CD4-positive, CD25-positive, alpha-beta regulatory T cell (primary cell): ENCODE measurements at regions not wholly inside any gene's neighbourhood (a gene's known extent, or its start where the extent isn't known, plus 50 kb on each side); places are given as distances from the start of the nearest gene placed in this dataset.

Source experiments
- ATAC-seq, 2 donors: fragments of 150-1000 bp; cut with Tn5 transposase; one replicate each; pipeline ENCODE4 v1.10.0; 2021; ENCODE audit warnings: low read depth in 2 of 2, moderate number of reproducible peaks in 2 of 2, moderate library complexity in 1 of 2
- DNase-seq, 3 donors: peaks; one replicate each; pipeline versions ENCODE4 v3.0.0 to v3.0.0-alpha.2; 2012 to 2022; ENCODE audit warnings: mixed read lengths in 1 of 3
- H3K27ac ChIP-seq: one replicate; pipeline ENCODE4 v1.7.0; 2013; ENCODE audit warnings: mild to moderate bottlenecking, low read length; ENCODE audit not compliant: insufficient read depth, poor library complexity, severe bottlenecking
- H3K27me3 ChIP-seq: one replicate; pipeline ENCODE4 v1.7.0; 2013; ENCODE audit warnings: low read length; ENCODE audit not compliant: control insufficient read depth, insufficient read depth
- H3K36me3 ChIP-seq: one replicate; pipeline ENCODE4 v1.7.0; 2013; ENCODE audit warnings: mild to moderate bottlenecking, low read length, moderate library complexity; ENCODE audit not compliant: control insufficient read depth, insufficient read depth
- H3K4me1 ChIP-seq: 2 replicates; pipeline ENCODE4 v1.7.0; 2013; ENCODE audit warnings: mild to moderate bottlenecking, low read length; ENCODE audit not compliant: insufficient read depth, control insufficient read depth, poor library complexity, severe bottlenecking
- H3K4me3 ChIP-seq: one replicate; pipeline ENCODE4 v1.7.0; 2013; ENCODE audit warnings: low read depth, mild to moderate bottlenecking, low read length, moderate library complexity
- H3K9me3 ChIP-seq, 2 experiments: 1 replicate in 1 of 2; 2 replicates in 1 of 2; pipeline ENCODE4 v1.7.0; 2013; ENCODE audit warnings: low read length in 2 of 2, mild to moderate bottlenecking in 1 of 2, moderate library complexity in 1 of 2; ENCODE audit not compliant: control insufficient read depth in 2 of 2
- H3K27ac Mint-ChIP-seq, 3 donors: one replicate each; pipeline ENCODE4 v1.8.0; 2020 to 2022; ENCODE audit warnings: mild to moderate bottlenecking in 3 of 3, mixed read lengths in 3 of 3, moderate library complexity in 2 of 3
- H3K27me3 Mint-ChIP-seq: one replicate; pipeline ENCODE4 v1.8.0; 2022; ENCODE audit warnings: mild to moderate bottlenecking, mixed read lengths
- H3K36me3 Mint-ChIP-seq: one replicate; pipeline ENCODE4 v1.8.0; 2020; ENCODE audit warnings: mixed read lengths
- H3K4me1 Mint-ChIP-seq, 4 donors: one replicate each; pipeline ENCODE4 v1.8.0; 2020 to 2022; ENCODE audit warnings: mixed read lengths in 4 of 4, mild to moderate bottlenecking in 1 of 4
- H3K4me3 Mint-ChIP-seq, 4 donors: one replicate each; pipeline ENCODE4 v1.8.0; 2020 to 2022; ENCODE audit warnings: mild to moderate bottlenecking in 4 of 4, mixed read lengths in 4 of 4, moderate library complexity in 3 of 4
- H3K9me3 Mint-ChIP-seq, 7 donors: one replicate each; pipeline ENCODE4 v1.8.0; 2020 to 2022; ENCODE audit warnings: mixed read lengths in 7 of 7, mild to moderate bottlenecking in 3 of 7, moderate library complexity in 2 of 7

- H3K27me3 Mint-ChIP-seq = no peaks in the 10 kb centered on the region
- Histone ChIP-seq H3K27ac (no peak overlapping the region), H3K36me3 (no peaks in the 10 kb centered on the region), H3K4me1 (no peaks in the 10 kb centered on the region), H3K9me3 (no peaks in the 10 kb centered on the region), H3K4me3 (no peak overlapping the region), H3K27me3 (no peaks in the 10 kb centered on the region)
- H3K36me3 Mint-ChIP-seq = no peaks in the 10 kb centered on the region
- DNase-seq (no peak), ATAC-seq (no peak)
- no peak overlapping the region for H3K27ac Mint-ChIP-seq
- no peak overlapping the region for H3K4me3 Mint-ChIP-seq
- H3K9me3 Mint-ChIP-seq = peaks cover 0 to 6% (median 0%) of the 10 kb centered on the region in 7 donors
- no peaks in the 10 kb centered on the region for H3K4me1 Mint-ChIP-seq
These were observed 344.1 kb upstream of the SOX5 start for GRCh38 chr12:24293549-24293948.

GRCh38 chr12:24287963-24288362, 338.5 kb upstream of the SOX5 start:
- Mint-ChIP-seq H3K27ac (no peak overlapping the region), H3K27me3 (peaks cover 4% of the 10 kb centered on the region), H3K4me3 (no peak overlapping the region), H3K4me1 (no peaks in the 10 kb centered on the region), H3K36me3 (no peaks in the 10 kb centered on the region), H3K9me3 (peaks cover 0 to 9% (median 0%) of the 10 kb centered on the region in 7 donors)
- Histone ChIP-seq H3K4me3 (no peak overlapping the region), H3K27ac (no peak overlapping the region), H3K27me3 (no peaks in the 10 kb centered on the region), H3K36me3 (no peaks in the 10 kb centered on the region), H3K9me3 (no peaks in the 10 kb centered on the region), H3K4me1 (no peaks in the 10 kb centered on the region)
- ATAC-seq = no peak
- no peak for DNase-seq

- Histone ChIP-seq H3K9me3 (no peaks in the 10 kb centered on the region), H3K36me3 (no peaks in the 10 kb centered on the region), H3K4me1 (no peaks in the 10 kb centered on the region), H3K27ac (no peak overlapping the region), H3K4me3 (no peak overlapping the region), H3K27me3 (no peaks in the 10 kb centered on the region)
- Mint-ChIP-seq H3K9me3 (peaks cover 0 to 6% (median 0%) of the 10 kb centered on the region in 7 donors), H3K27ac (no peak overlapping the region), H3K4me1 (no peaks in the 10 kb centered on the region), H3K36me3 (no peaks in the 10 kb centered on the region), H3K4me3 (no peak overlapping the region), H3K27me3 (peaks cover 4% of the 10 kb centered on the region)
- no peak for ATAC-seq
- no peak for DNase-seq
These were observed 336.0 kb upstream of the SOX5 start for GRCh38 chr12:24285448-24285847.

- Mint-ChIP-seq H3K4me3 (no peak overlapping the region), H3K27ac (no peak overlapping the region), H3K27me3 (peaks cover 4% of the 10 kb centered on the region), H3K36me3 (no peaks in the 10 kb centered on the region), H3K9me3 (peaks cover 0 to 4% (median 0%) of the 10 kb centered on the region in 7 donors), H3K4me1 (no peaks in the 10 kb centered on the region)
- ATAC-seq = no peak
- Histone ChIP-seq H3K27ac (no peak overlapping the region), H3K36me3 (no peaks in the 10 kb centered on the region), H3K4me1 (no peaks in the 10 kb centered on the region), H3K9me3 (no peaks in the 10 kb centered on the region), H3K27me3 (no peaks in the 10 kb centered on the region), H3K4me3 (no peak overlapping the region)
- no peak for DNase-seq
These were observed 331.9 kb upstream of the SOX5 start for GRCh38 chr12:24281341-24281740.

- no peaks in the 10 kb centered on the region for H3K4me1 Mint-ChIP-seq
- H3K27ac Mint-ChIP-seq = no peak overlapping the region
- Histone ChIP-seq H3K27me3 (no peaks in the 10 kb centered on the region), H3K4me3 (no peak overlapping the region), H3K4me1 (no peaks in the 10 kb centered on the region), H3K27ac (no peak overlapping the region), H3K36me3 (no peaks in the 10 kb centered on the region), H3K9me3 (no peaks in the 10 kb centered on the region)
- ATAC-seq (no peak), DNase-seq (no peak)
- peaks cover 0 to 4% (median 0%) of the 10 kb centered on the region in 7 donors for H3K9me3 Mint-ChIP-seq
- peaks cover 4% of the 10 kb centered on the region for H3K27me3 Mint-ChIP-seq
- no peaks in the 10 kb centered on the region for H3K36me3 Mint-ChIP-seq
- H3K4me3 Mint-ChIP-seq = no peak overlapping the region
These were observed 330.8 kb upstream of the SOX5 start for GRCh38 chr12:24280056-24280842.

- Mint-ChIP-seq H3K27me3 (peaks cover 3% of the 10 kb centered on the region), H3K9me3 (peaks cover 0 to 1% (median 0%) of the 10 kb centered on the region in 7 donors), H3K4me1 (no peaks in the 10 kb centered on the region), H3K27ac (no peak overlapping the region), H3K4me3 (no peak overlapping the region), H3K36me3 (no peaks in the 10 kb centered on the region)
- ATAC-seq (no peak), DNase-seq (no peak)
- Histone ChIP-seq H3K9me3 (no peaks in the 10 kb centered on the region), H3K36me3 (no peaks in the 10 kb centered on the region), H3K27ac (no peak overlapping the region), H3K4me3 (no peak overlapping the region), H3K27me3 (no peaks in the 10 kb centered on the region), H3K4me1 (no peaks in the 10 kb centered on the region)
These were observed 329.4 kb upstream of the SOX5 start for GRCh38 chr12:24278832-24279231.

GRCh38 chr12:24270965-24271364, 321.5 kb upstream of the SOX5 start:
- Histone ChIP-seq H3K27ac (no peak overlapping the region), H3K27me3 (no peaks in the 10 kb centered on the region), H3K4me1 (no peaks in the 10 kb centered on the region), H3K9me3 (no peaks in the 10 kb centered on the region), H3K4me3 (no peak overlapping the region), H3K36me3 (no peaks in the 10 kb centered on the region)
- no peak overlapping the region for H3K27ac Mint-ChIP-seq
- DNase-seq = no peak
- H3K4me1 Mint-ChIP-seq = no peaks in the 10 kb centered on the region
- no peak overlapping the region for H3K4me3 Mint-ChIP-seq
- no peaks in the 10 kb centered on the region for H3K27me3 Mint-ChIP-seq
- no peak for ATAC-seq
- peaks cover 0 to 3% (median 0%) of the 10 kb centered on the region in 7 donors for H3K9me3 Mint-ChIP-seq
- no peaks in the 10 kb centered on the region for H3K36me3 Mint-ChIP-seq

- H3K27me3 ChIP-seq = no peaks in the 10 kb centered on the region
- no peaks in the 10 kb centered on the region for H3K4me1 ChIP-seq
- H3K27ac ChIP-seq = no peak overlapping the region
- H3K27ac Mint-ChIP-seq = peak overlapping the region in 1 of 3 donors; percentile 40
- H3K27me3 Mint-ChIP-seq = no peaks in the 10 kb centered on the region
- H3K36me3 ChIP-seq = no peaks in the 10 kb centered on the region
- H3K36me3 Mint-ChIP-seq = no peaks in the 10 kb centered on the region
- no peaks in the 10 kb centered on the region for H3K4me1 Mint-ChIP-seq
- no peak overlapping the region for H3K4me3 ChIP-seq
- peaks cover 0 to 3% (median 0%) of the 10 kb centered on the region in 7 donors for H3K9me3 Mint-ChIP-seq
- no peaks in the 10 kb centered on the region for H3K9me3 ChIP-seq
- DNase-seq = no peak
- ATAC-seq = no peak
- no peak overlapping the region for H3K4me3 Mint-ChIP-seq
These were observed 321.0 kb upstream of the SOX5 start for GRCh38 chr12:24270464-24270863.
